ENCODE measurements at regions not wholly inside any gene's neighbourhood (a gene's known extent, or its start where the extent isn't known, plus 50 kb on each side); places are given as distances from the start of the nearest gene placed in this dataset.

DNA sequence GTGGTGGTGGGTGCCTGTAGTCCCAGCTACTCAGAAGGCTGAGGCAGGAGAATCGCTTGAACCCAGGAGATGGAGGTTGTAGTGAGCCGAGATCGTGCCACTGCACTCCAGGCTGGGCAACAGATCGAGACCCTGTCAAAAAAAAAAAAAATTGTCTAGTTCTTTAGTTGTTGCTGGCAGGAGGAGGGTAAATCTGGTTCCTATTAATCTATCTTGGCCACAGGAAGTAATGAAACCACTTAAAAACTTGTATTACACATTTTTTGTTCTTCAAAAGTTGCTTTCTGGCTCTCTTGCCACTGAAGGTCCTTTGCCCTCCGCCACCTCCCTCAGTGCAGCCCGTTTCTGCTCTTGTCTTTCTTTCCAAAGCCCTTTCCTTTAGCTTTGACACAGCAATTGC lies 102.9 kb upstream of the ARSJ start:
- Histone ChIP-seq H3K4me3 (ENCODE audit: insufficient read depth, low read depth, low read length, poor library complexity, severe bottlenecking) (no peak overlapping the region), H3K27ac (ENCODE audit: insufficient read depth, low read length, poor library complexity, severe bottlenecking) (no peak overlapping the region), H3K4me1 (ENCODE audit: control insufficient read depth, insufficient read depth, low read length, poor library complexity, severe bottlenecking) (no peaks in the 10 kb centered on the region), H3K27me3 (replicated peaks; ENCODE audit: control insufficient read depth, insufficient read depth, low read length, poor library complexity, severe bottlenecking) (no peaks in the 10 kb centered on the region), H3K9me3 (ENCODE audit: control insufficient read depth, low read length) (no peaks in the 10 kb centered on the region), H3K36me3 (ENCODE audit: control insufficient read depth, insufficient read depth, low read length) (no peaks in the 10 kb centered on the region)
- DNase-seq: no peak

DNA sequence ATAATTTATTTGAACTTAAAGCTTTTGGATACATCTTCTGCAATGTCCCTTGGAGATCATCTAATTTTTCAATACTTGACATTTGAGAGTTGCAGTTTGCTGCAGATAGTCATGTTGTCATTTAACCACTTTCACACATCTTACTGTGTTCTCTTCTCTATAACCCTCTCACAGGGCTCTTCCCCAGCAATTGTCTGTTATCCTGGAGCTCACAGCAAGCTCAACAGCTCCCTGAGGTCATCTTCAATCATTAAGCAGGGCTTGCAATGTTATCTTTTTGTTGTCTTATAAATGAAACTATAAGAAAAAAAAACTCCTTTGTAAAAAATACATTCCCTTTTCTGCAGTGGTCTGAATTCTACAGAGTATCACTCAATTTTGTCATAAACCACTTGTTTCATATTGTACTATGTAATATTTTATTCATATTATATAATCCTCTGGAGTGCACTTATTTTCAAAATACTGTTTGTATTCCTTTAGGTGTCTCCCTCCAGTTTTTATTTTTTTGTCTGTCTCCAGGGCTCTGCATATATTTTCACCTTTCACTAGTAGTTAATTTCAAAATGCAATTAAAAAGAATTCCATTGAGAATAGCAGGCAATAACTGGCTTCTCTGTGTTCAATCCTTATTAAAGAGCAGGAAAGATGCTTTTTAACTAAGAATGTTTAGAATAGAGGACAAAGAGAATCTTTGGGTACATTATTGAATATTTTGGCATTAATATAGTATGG lies 106.3 kb upstream of the ARSJ start:
- Histone ChIP-seq H3K27me3 (replicated peaks; ENCODE audit: control insufficient read depth, insufficient read depth, low read length, poor library complexity, severe bottlenecking) (no peaks in the 10 kb centered on the region), H3K9me3 (ENCODE audit: control insufficient read depth, low read length) (no peaks in the 10 kb centered on the region)

DNA sequence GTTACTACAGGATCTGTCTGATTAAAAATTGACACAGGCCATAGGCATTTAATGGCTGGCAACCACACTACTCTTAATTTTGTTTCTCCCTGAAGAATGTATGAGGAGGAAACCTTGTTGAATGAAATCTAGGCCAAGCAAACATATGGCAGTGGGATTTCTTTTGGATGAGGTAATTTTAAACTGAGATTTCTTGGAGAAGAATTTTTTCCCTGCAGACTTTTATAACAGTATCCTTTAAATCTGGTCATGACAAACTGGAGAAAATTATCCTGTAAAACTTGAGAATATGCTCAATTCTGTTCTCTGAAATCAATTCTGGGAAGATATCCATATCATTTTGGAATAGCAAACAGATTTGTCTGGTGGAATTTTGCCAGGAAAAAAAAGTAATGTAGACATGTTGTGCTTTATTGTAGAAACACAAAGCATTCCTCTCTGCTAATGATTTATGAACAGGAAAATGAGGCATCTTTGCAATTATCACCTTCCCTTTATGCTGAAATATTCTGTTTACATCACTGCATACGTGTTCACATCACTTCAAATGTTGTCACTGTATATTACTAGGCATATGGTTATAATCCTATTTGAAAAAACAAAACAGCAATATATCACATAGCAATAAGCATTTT lies 108.3 kb upstream of the ARSJ start:
- DNase-seq: no peak
- no peaks in the 10 kb centered on the region for H3K36me3 ChIP-seq (ENCODE audit: control insufficient read depth, insufficient read depth, low read length)
- no peaks in the 10 kb centered on the region for H3K27me3 ChIP-seq (replicated peaks; ENCODE audit: control insufficient read depth, insufficient read depth, low read length, poor library complexity, severe bottlenecking)
- H3K4me1 ChIP-seq (ENCODE audit: control insufficient read depth, insufficient read depth, low read length, poor library complexity, severe bottlenecking): no peaks in the 10 kb centered on the region
- no peaks in the 10 kb centered on the region for H3K9me3 ChIP-seq (ENCODE audit: control insufficient read depth, low read length)
- H3K27ac ChIP-seq (ENCODE audit: insufficient read depth, low read length, poor library complexity, severe bottlenecking): no peak overlapping the region
- no peak overlapping the region for H3K4me3 ChIP-seq (ENCODE audit: insufficient read depth, low read depth, low read length, poor library complexity, severe bottlenecking)

More for the DNA sequence above, 106.3 kb upstream of the ARSJ start:
- no peak for DNase-seq
- Histone ChIP-seq H3K4me1 (ENCODE audit: control insufficient read depth, insufficient read depth, low read length, poor library complexity, severe bottlenecking) (no peaks in the 10 kb centered on the region), H3K4me3 (ENCODE audit: insufficient read depth, low read depth, low read length, poor library complexity, severe bottlenecking) (no peak overlapping the region), H3K36me3 (ENCODE audit: control insufficient read depth, insufficient read depth, low read length) (no peaks in the 10 kb centered on the region), H3K27ac (ENCODE audit: insufficient read depth, low read length, poor library complexity, severe bottlenecking) (no peak overlapping the region)

DNA sequence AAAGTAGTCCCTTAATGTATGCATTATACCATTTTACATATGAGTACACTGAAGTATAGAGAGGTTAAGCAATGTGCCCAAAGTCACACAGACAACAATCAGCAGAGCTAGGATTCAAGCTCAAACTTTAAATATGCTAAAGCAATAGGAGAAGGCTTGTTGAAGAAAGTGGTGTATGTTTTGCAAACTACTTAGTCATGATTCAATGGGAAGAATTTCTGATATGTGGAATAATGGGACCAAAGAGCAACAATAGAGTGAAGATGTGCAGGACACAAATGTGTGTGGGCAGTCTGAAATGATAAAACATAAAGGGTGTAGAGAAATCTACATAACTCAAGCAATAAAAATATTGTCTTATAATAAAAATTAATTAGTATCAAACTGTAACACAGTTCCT lies 109.0 kb upstream of the ARSJ start:
- Histone ChIP-seq H3K4me3 (ENCODE audit: insufficient read depth, low read depth, low read length, poor library complexity, severe bottlenecking) (no peak overlapping the region), H3K9me3 (ENCODE audit: control insufficient read depth, low read length) (no peaks in the 10 kb centered on the region), H3K27me3 (replicated peaks; ENCODE audit: control insufficient read depth, insufficient read depth, low read length, poor library complexity, severe bottlenecking) (no peaks in the 10 kb centered on the region), H3K36me3 (ENCODE audit: control insufficient read depth, insufficient read depth, low read length) (no peaks in the 10 kb centered on the region), H3K27ac (ENCODE audit: insufficient read depth, low read length, poor library complexity, severe bottlenecking) (no peak overlapping the region), H3K4me1 (ENCODE audit: control insufficient read depth, insufficient read depth, low read length, poor library complexity, severe bottlenecking) (no peaks in the 10 kb centered on the region)
- no peak for DNase-seq

DNA sequence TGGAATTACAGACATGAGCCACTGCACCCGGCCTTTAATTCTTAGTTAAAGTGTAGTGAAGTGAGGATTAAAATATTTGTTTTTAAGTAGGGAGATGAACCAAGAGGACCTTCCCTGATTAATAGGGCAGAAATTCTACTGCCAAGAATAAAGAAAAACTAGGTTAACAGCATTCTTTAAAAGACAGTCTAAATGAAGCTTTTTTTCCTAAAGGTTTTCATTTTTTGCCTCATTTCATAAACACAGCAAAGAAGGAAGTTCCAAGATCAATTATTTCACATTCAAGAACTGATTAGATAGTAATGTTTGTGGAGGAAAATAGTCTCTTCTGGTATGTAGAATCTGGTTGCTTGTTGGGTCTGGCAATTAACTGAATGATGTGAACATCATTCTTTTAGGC lies 112.1 kb upstream of the ARSJ start:
- Histone ChIP-seq H3K27me3 (replicated peaks; ENCODE audit: control insufficient read depth, insufficient read depth, low read length, poor library complexity, severe bottlenecking) (no peaks in the 10 kb centered on the region), H3K4me1 (ENCODE audit: control insufficient read depth, insufficient read depth, low read length, poor library complexity, severe bottlenecking) (no peaks in the 10 kb centered on the region), H3K4me3 (ENCODE audit: insufficient read depth, low read depth, low read length, poor library complexity, severe bottlenecking) (no peak overlapping the region), H3K9me3 (ENCODE audit: control insufficient read depth, low read length) (no peaks in the 10 kb centered on the region), H3K27ac (ENCODE audit: insufficient read depth, low read length, poor library complexity, severe bottlenecking) (no peak overlapping the region), H3K36me3 (ENCODE audit: control insufficient read depth, insufficient read depth, low read length) (no peaks in the 10 kb centered on the region)
- no peak for DNase-seq

DNA sequence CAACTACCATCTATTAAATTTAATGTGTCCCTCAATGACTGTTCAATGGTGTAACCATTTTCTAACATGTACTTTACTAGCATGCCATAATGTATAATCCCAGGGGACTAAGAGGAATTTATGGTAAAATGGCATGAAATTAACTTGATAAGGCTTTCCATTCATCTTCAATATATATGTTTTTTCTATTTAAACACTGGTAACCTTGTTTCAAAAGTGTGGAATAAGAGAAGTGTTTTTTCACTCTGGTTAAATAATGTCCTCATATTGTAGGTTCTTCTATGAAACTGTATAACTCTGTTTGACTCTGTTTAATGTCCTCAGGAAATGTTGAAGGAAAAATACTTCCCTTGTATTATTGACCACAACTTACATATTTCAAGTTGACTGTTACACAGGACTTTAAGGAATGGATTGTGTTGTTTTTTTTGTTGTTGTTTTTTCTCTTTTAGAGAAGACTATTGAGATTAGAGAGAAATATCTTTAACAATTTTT lies 113.8 kb upstream of the ARSJ start:
- no peaks in the 10 kb centered on the region for H3K36me3 ChIP-seq (ENCODE audit: control insufficient read depth, insufficient read depth, low read length)
- no peak for DNase-seq
- no peaks in the 10 kb centered on the region for H3K9me3 ChIP-seq (ENCODE audit: control insufficient read depth, low read length)
- H3K4me3 ChIP-seq (ENCODE audit: insufficient read depth, low read depth, low read length, poor library complexity, severe bottlenecking): no peak overlapping the region
- H3K27ac ChIP-seq (ENCODE audit: insufficient read depth, low read length, poor library complexity, severe bottlenecking): no peak overlapping the region
- no peaks in the 10 kb centered on the region for H3K27me3 ChIP-seq (replicated peaks; ENCODE audit: control insufficient read depth, insufficient read depth, low read length, poor library complexity, severe bottlenecking)
- no peaks in the 10 kb centered on the region for H3K4me1 ChIP-seq (ENCODE audit: control insufficient read depth, insufficient read depth, low read length, poor library complexity, severe bottlenecking)

DNA sequence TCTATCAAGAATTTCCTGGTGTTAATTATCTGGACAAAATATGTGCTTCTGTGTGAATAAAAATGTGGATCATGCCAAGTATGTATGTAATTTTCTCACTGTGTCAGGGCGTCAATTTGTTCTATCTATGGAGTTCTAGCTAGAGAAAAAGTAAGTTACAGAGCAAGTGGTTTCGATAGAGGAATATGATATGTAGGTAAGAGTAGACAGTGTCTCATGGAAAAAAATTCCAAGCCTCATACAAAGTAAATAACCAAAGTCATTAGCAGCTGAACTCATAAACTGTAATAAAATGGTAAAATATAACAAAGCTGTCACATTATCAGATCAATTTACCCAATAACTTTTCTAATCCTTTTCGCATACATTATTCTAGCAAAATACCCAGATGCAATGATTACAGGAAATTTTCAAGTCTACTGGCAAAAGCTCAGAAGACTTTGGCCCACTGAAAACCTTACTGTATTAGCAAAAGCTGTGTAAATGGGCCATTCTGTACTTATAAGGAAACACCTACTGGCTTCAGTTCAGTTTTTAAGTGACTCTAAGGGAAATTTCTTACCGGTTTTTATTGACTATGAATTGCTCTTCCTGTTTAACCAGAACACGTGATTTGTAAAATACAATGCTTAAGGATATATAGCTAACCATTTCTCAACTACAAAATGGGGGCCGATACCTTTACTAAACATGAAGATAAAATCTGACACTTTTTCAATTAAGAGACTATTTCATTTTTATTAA lies 121.0 kb upstream of the ARSJ start:
- H3K27me3 ChIP-seq (replicated peaks; ENCODE audit: control insufficient read depth, insufficient read depth, low read length, poor library complexity, severe bottlenecking): no peaks in the 10 kb centered on the region
- H3K4me3 ChIP-seq (ENCODE audit: insufficient read depth, low read depth, low read length, poor library complexity, severe bottlenecking): no peak overlapping the region
- no peaks in the 10 kb centered on the region for H3K4me1 ChIP-seq (ENCODE audit: control insufficient read depth, insufficient read depth, low read length, poor library complexity, severe bottlenecking)
- H3K27ac ChIP-seq (ENCODE audit: insufficient read depth, low read length, poor library complexity, severe bottlenecking): no peak overlapping the region
- no peaks in the 10 kb centered on the region for H3K36me3 ChIP-seq (ENCODE audit: control insufficient read depth, insufficient read depth, low read length)
- DNase-seq: no peak
- H3K9me3 ChIP-seq (ENCODE audit: control insufficient read depth, low read length): no peaks in the 10 kb centered on the region

DNA sequence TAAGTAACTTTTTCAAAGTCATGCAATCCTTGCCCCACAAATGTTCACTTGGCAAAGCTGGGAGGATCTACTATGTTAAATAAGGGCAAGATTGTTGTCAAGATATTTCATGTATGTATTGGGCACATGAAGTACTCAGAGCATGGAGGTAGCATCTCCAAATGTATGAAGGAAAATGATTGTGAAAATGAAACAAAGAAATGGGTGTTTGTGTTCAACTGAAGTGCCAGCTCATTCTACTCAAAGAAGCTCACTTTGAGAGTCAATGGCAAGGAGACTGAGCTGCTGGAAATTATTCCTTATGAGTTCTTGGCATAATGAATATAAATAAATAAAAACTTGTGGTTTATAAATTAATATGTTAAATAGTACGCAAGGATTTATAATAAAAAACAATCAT lies 124.5 kb upstream of the ARSJ start:
- no peak overlapping the region for H3K27ac ChIP-seq (ENCODE audit: insufficient read depth, low read length, poor library complexity, severe bottlenecking)
- H3K4me3 ChIP-seq (ENCODE audit: insufficient read depth, low read depth, low read length, poor library complexity, severe bottlenecking): no peak overlapping the region
- no peaks in the 10 kb centered on the region for H3K27me3 ChIP-seq (replicated peaks; ENCODE audit: control insufficient read depth, insufficient read depth, low read length, poor library complexity, severe bottlenecking)
- DNase-seq: no peak
- H3K4me1 ChIP-seq (ENCODE audit: control insufficient read depth, insufficient read depth, low read length, poor library complexity, severe bottlenecking): no peaks in the 10 kb centered on the region
- H3K9me3 ChIP-seq (ENCODE audit: control insufficient read depth, low read length): no peaks in the 10 kb centered on the region
- H3K36me3 ChIP-seq (ENCODE audit: control insufficient read depth, insufficient read depth, low read length): no peaks in the 10 kb centered on the region

DNA sequence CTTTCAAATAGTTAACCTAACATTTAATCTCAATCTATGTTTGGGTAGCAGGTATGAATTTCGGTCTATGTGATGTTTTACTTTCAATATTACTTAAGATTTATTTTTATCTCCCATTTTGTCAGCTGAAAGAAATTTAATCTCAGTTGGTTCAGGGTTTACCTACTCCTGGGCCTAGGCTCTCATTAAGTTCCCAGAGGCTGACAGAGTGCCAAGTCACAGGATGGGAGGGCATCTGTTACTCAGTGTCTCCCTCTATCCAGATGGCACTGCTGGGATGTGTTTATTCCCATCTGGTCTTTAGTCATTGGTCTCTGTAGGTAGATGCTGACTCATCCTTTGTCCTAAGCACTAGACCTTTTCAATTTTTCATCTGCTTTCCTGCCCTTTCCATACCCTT lies 129.4 kb upstream of the ARSJ start:
- Histone ChIP-seq H3K4me3 (ENCODE audit: insufficient read depth, low read depth, low read length, poor library complexity, severe bottlenecking) (no peak overlapping the region), H3K4me1 (ENCODE audit: control insufficient read depth, insufficient read depth, low read length, poor library complexity, severe bottlenecking) (no peaks in the 10 kb centered on the region), H3K27me3 (replicated peaks; ENCODE audit: control insufficient read depth, insufficient read depth, low read length, poor library complexity, severe bottlenecking) (no peaks in the 10 kb centered on the region), H3K9me3 (ENCODE audit: control insufficient read depth, low read length) (no peaks in the 10 kb centered on the region), H3K27ac (ENCODE audit: insufficient read depth, low read length, poor library complexity, severe bottlenecking) (no peak overlapping the region), H3K36me3 (ENCODE audit: control insufficient read depth, insufficient read depth, low read length) (no peaks in the 10 kb centered on the region)
- DNase-seq: no peak

DNA sequence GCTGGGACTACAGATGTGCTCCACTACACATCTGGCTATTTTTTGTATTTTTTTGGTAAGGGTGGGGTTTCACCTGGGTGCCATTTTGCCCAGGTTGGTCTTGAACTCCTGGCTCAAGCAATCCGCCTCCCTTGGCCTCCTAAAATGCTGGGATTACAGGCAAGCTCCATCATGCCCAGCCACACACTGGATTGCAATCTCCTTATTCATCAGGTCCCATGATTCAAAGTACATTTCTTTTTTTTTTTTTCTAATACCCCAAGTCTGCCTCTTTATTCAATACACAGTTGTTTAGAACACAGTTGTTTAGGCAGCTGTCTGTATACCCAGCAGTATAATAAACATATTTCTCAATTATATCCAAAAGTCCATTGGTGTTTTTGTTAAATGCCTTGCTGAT lies 130.3 kb upstream of the ARSJ start:
- Histone ChIP-seq H3K27me3 (replicated peaks; ENCODE audit: control insufficient read depth, insufficient read depth, low read length, poor library complexity, severe bottlenecking) (no peaks in the 10 kb centered on the region), H3K4me3 (ENCODE audit: insufficient read depth, low read depth, low read length, poor library complexity, severe bottlenecking) (no peak overlapping the region), H3K27ac (ENCODE audit: insufficient read depth, low read length, poor library complexity, severe bottlenecking) (no peak overlapping the region), H3K4me1 (ENCODE audit: control insufficient read depth, insufficient read depth, low read length, poor library complexity, severe bottlenecking) (no peaks in the 10 kb centered on the region), H3K36me3 (ENCODE audit: control insufficient read depth, insufficient read depth, low read length) (no peaks in the 10 kb centered on the region), H3K9me3 (ENCODE audit: control insufficient read depth, low read length) (no peaks in the 10 kb centered on the region)
- DNase-seq: no peak
